ENCODE measurements at regions not wholly inside any gene's neighbourhood (a gene's known extent, or its start where the extent isn't known, plus 50 kb on each side); places are given as distances from the start of the nearest gene placed in this dataset.

- Histone ChIP-seq H2AFZ (ENCODE audit: low read length) (no peak overlapping the region), H3K27ac (ENCODE audit: low read depth, low read length, poor library complexity, severe bottlenecking) (no peak overlapping the region), H3K4me2 (ENCODE audit: low read length) (no peak overlapping the region), H3K9me3 (ENCODE audit: low read length) (no peaks in the 10 kb centered on the region), H3K4me1 (ENCODE audit: insufficient read depth, low read length, poor library complexity, severe bottlenecking) (no peaks in the 10 kb centered on the region), H3K36me3 (ENCODE audit: insufficient read depth, low read length) (no peaks in the 10 kb centered on the region), H3K4me3 (ENCODE audit: low read depth, low read length, poor library complexity, severe bottlenecking) (no peak overlapping the region), H4K20me1 (ENCODE audit: insufficient read depth, low read length) (no peaks in the 10 kb centered on the region), H3K79me2 (ENCODE audit: insufficient read depth, low read depth, low read length) (no peaks in the 10 kb centered on the region), H3K9me2 (ENCODE audit: insufficient read depth, low read length) (no peaks in the 10 kb centered on the region)
- POLR2A ChIA-PET, result no interaction called here
- BruUV-seq (replicated peaks), result no TSS peak
- DNase-seq (ENCODE audit: low spot score), result no peak
- CTCF ChIA-PET (ENCODE audit: unreplicated experiment), result no interaction called here
- intact Hi-C loops (cut with micrococcal nuclease; ENCODE audit: unreplicated experiment), result loop anchor here (10.0 kb wide), 1 partner anchor 64 kb away; no protein-coding TSS in a partner anchor
- no peak for TF ChIP-seq EZH2phosphoT487 (IDR thresholded peaks at IDR 0.05; ENCODE audit: borderline replicate concordance, low read depth, low read length)
- no peak for TF ChIP-seq CTCF (conservative IDR thresholded peaks at IDR 0.05; ENCODE audit: low read length)
Observed at GRCh38 chr9:26729187-26729586, 163.4 kb downstream of the CAAP1 start.

- H3K79me2 ChIP-seq (ENCODE audit: insufficient read depth, low read depth, low read length), result no peaks in the 10 kb centered on the region
- H4K20me1 ChIP-seq (ENCODE audit: insufficient read depth, low read length), result no peaks in the 10 kb centered on the region
- CTCF ChIA-PET (ENCODE audit: unreplicated experiment), result no interaction called here
- POLR2A ChIA-PET, result interaction anchor here (0.5 to 1.0 kb wide), 2 partner anchors 49 to 277 kb away, joined by 3 read pairs; no protein-coding TSS in a partner anchor
- no peaks in the 10 kb centered on the region for H3K9me3 ChIP-seq (ENCODE audit: low read length)
- H3K9me2 ChIP-seq (ENCODE audit: insufficient read depth, low read length), result no peaks in the 10 kb centered on the region
- H2AFZ ChIP-seq (ENCODE audit: low read length), result no peak overlapping the region
- TF ChIP-seq EZH2phosphoT487 (IDR thresholded peaks at IDR 0.05; ENCODE audit: borderline replicate concordance, low read depth, low read length), result no peak
- no peak for TF ChIP-seq CTCF (conservative IDR thresholded peaks at IDR 0.05; ENCODE audit: low read length)
- no peaks in the 10 kb centered on the region for H3K36me3 ChIP-seq (ENCODE audit: insufficient read depth, low read length)
- intact Hi-C loops (cut with micrococcal nuclease; ENCODE audit: unreplicated experiment), result loop anchor here (10.0 kb wide), 1 partner anchor 63 kb away; no protein-coding TSS in a partner anchor
- no peak overlapping the region for H3K27ac ChIP-seq (ENCODE audit: low read depth, low read length, poor library complexity, severe bottlenecking)
- no TSS peak for BruUV-seq (replicated peaks)
- H3K4me2 ChIP-seq (ENCODE audit: low read length), result no peak overlapping the region
- H3K4me3 ChIP-seq (ENCODE audit: low read depth, low read length, poor library complexity, severe bottlenecking), result no peak overlapping the region
- no peak for DNase-seq (ENCODE audit: low spot score)
- no peaks in the 10 kb centered on the region for H3K4me1 ChIP-seq (ENCODE audit: insufficient read depth, low read length, poor library complexity, severe bottlenecking)
Observed at GRCh38 chr9:26727471-26727870, 165.1 kb downstream of the CAAP1 start.

- intact Hi-C loops (cut with micrococcal nuclease; ENCODE audit: unreplicated experiment), result loop anchor here (10.0 kb wide), 1 partner anchor 61 kb away; no protein-coding TSS in a partner anchor
- H3K79me2 ChIP-seq (ENCODE audit: insufficient read depth, low read depth, low read length), result no peaks in the 10 kb centered on the region
- H3K9me2 ChIP-seq (ENCODE audit: insufficient read depth, low read length), result no peaks in the 10 kb centered on the region
- H4K20me1 ChIP-seq (ENCODE audit: insufficient read depth, low read length), result no peaks in the 10 kb centered on the region
- no peak for DNase-seq (ENCODE audit: low spot score)
- no peak overlapping the region for H3K27ac ChIP-seq (ENCODE audit: low read depth, low read length, poor library complexity, severe bottlenecking)
- H3K9me3 ChIP-seq (ENCODE audit: low read length), result no peaks in the 10 kb centered on the region
- no peaks in the 10 kb centered on the region for H3K36me3 ChIP-seq (ENCODE audit: insufficient read depth, low read length)
- H2AFZ ChIP-seq (ENCODE audit: low read length), result no peak overlapping the region
- no peak for TF ChIP-seq EZH2phosphoT487 (IDR thresholded peaks at IDR 0.05; ENCODE audit: borderline replicate concordance, low read depth, low read length)
- TF ChIP-seq CTCF (conservative IDR thresholded peaks at IDR 0.05; ENCODE audit: low read length), result no peak
- CTCF ChIA-PET (ENCODE audit: unreplicated experiment), result no interaction called here
- H3K4me1 ChIP-seq (ENCODE audit: insufficient read depth, low read length, poor library complexity, severe bottlenecking), result no peaks in the 10 kb centered on the region
- H3K4me3 ChIP-seq (ENCODE audit: low read depth, low read length, poor library complexity, severe bottlenecking), result no peak overlapping the region
- no peak overlapping the region for H3K4me2 ChIP-seq (ENCODE audit: low read length)
- POLR2A ChIA-PET, result interaction anchor here (0.7 kb wide), 1 partner anchor 483 kb away, joined by 3 read pairs; no protein-coding TSS in a partner anchor
- no TSS peak for BruUV-seq (replicated peaks)
Observed at GRCh38 chr9:26725573-26725972, 167.0 kb downstream of the CAAP1 start.

Data from OCI-LY7 (cell line).